KBM-7 (cell line): ENCODE measurements at regions not wholly inside any gene's neighbourhood (a gene's known extent, or its start where the extent isn't known, plus 50 kb on each side); places are given as distances from the start of the nearest gene placed in this dataset.

Experiments used
- DNase-seq: peaks from one replicate; pipeline ENCODE4 v3.0.0-alpha.2; 2015
- in situ Hi-C: fragments of 300-500 bp; cut with MboI; formaldehyde crosslinking; loops from 2 replicates; pipeline ENCODE4 v1.14.3; 2020; ENCODE audit warnings: low sequenced_read_pairs, low pct_unique_long_range_greater_than_20kb, mixed read lengths

GRCh38 chr2:134770702-134771101, 51.9 kb upstream of the TMEM163 start:
- DNase-seq: no peak
- in situ Hi-C loops: no loop called here

DNA sequence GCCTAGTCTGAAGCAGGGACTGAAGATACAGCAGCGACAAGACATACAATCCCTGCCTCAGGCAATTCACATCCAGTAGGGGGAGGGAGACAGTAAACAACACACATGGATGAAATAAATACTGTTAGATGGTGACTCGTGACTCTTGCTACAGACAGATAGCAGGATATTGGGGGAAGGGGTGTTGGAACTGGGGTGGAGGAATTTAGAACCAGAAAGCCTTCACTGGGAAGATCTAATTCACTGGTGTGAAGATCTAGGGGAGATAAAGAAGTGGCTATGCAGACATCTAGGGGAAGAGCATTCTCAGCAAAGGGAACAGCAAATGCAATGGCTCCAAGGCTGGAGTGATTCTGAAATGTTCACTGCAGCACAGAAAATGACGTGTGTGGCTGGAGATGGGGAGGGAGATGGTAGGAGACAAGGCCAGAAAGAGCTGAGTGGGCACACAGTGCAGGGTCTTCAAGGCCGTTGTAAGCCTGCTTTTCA, 52.6 kb upstream of the TMEM163 start:
- DNase-seq: no peak
- in situ Hi-C loops: no loop called here

DNA sequence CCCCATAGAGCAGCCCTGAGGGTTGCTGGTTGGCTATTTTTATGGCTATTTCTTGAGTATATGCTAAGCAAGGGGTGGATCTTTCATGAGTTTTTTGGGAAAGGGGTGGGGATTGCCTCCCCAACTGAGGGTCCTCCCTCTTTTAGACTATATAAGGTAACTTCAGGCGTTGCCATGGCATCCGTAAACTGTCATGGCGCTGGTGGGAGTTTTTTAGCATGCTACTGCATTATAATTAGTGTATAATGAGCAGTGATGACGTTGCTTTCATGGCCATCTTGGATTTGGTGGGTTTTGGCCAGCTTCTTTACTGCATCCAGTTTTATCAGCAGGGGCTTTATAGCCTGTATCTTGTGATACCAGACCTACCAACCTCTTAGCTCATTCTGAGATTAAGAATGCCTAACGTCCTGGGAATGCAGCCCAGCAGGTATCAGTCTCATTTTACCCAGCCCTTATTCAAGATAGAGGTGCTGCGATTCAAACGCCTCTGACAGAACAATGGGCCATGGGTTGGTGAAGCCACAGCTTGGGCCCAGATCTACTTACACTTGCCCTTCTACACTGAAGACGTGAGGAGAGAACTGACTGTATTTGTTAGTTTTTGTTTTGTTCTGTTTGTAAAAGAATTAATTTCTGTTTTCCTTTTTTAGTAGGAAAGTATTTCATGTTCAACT, 53.8 kb upstream of the TMEM163 start:
- in situ Hi-C loops: no loop called here

DNA sequence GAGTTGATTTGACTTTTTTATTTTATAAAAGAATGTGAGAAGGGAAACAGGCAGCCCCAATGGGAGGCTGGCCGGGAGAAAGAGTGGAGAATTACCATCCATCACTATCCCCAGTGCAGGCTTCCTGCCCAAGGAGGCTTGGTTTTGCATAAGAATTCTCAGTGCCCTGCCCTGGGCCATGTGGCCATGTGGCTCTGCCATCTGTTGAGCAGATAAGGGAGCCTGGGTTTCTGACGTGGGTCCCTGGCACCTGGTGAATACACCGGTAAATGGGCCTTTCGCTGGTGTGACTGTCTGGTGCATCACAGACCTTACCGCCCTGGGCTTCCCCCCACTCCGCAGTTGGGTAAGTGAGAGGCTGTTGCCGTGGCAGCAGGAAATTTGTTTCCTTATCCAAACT, 54.5 kb upstream of the TMEM163 start:
- in situ Hi-C loops: no loop called here
- no peak for DNase-seq

More for the DNA sequence above, 53.8 kb upstream of the TMEM163 start:
- DNase-seq: no peak

DNA sequence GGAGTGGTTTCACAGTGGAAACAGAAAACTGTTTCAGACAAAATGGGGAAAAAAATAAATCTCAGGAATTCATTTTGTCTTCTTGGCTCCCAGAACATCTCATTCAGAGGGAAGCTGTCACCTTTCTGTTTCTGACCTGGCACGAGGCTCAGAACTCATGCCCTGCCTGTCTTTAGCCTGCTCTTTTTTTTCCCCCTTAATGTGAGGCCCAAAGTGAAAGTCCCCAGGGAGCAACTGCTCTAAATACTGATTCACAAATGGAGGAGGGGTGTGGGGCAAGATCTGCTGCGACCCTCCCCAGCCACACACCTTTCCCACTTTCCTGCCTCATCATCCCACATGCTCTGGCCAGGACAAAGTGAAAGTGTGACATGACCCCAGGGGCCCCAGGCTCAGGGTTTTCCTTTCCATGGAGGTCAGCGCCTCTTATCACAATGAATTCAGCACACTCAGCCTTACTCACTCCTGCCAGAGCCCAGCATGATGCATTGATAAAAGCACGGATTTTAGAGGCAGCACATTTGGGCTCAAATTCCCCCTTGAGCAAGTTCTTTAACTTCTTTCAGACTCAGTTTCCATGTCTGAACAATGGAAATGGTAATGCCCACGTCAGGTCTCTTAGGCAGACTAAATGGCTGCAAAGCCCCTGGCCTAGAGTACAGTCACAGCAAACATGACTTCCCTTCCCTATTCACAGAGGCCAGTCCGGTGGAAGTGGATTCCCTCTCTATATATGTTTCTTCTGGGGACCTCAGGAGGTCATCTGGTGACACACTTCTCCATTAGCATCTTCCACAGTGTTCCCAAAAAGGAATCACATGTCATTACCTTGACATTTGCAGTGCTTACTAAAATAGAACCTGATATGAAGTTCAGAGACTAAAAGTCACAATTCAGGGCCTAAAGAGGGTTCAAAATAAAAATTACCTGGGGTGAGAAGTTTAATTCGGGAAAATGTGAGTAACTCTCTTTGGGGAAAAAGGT, 55.3 kb upstream of the TMEM163 start:
- no peak for DNase-seq
- in situ Hi-C loops: no loop called here

DNA sequence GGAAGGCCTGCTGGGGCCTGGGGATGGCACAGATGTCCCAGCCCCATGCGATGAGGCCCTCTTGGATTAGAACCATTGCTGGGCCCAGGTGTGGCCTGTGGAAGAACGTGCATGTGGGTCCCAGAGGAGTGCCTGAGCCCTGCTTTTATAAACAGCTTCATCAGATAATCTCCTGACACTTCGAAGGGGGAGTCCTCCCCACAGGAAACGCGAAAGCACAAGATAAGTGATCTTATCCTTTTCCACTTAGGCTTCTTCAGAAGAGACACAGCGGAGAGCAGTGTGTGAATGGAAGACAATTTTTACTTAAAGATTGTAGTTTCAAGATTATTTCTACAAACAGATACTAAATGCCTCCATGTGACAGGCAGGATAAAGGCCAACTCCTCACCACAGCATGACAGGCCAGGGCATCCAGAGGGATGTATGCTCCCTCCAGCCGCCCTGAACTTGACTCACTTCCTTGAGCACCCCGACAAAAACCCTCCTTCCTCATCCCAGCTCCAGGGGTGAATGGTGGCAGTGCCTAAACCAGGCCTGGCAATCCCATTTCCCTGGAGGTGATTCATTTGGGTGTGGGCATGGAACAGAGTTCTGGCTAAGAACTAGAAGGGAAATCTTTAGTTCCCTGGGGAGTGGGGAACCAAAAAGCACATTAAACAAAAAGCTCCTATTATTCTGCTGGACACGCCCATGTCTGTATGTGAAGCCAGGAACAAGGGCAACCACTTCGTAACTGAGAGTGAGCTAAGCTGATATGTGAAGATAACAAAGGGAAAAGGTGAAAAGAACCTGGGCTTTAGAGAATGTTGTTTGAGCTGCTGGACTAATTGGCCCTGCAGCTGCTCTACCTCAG, 56.2 kb upstream of the TMEM163 start:
- in situ Hi-C loops: no loop called here
- peak; percentile 30 for DNase-seq

- no peak for DNase-seq
- in situ Hi-C loops: no loop called here
These were observed 58.0 kb upstream of the TMEM163 start for GRCh38 chr2:134776836-134777235.

GRCh38 chr2:134777593-134777992, 58.8 kb upstream of the TMEM163 start:
- DNase-seq: no peak
- in situ Hi-C loops: no loop called here

- no peak for DNase-seq
- in situ Hi-C loops: no loop called here
These were observed 59.6 kb upstream of the TMEM163 start for GRCh38 chr2:134778372-134778771.

DNA sequence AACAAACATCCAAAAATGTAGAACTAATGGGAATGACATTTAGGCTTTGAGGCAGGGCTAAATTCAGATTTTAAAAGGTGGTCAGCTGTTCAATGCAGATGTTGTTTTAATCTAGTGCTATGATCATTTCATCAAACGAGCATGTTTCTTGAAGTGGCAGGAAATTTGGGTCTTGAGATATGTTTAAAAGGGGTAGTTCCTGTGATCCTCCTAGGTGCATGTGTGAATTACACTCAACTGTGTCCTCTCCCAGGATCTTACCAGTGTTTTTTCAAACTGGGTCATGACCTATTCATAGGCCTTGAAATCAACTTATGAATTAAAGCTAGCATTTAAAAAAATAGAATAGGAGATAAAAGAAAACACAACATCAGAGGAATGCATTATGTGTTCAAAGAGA, 57.4 kb upstream of the ACMSD start:
- in situ Hi-C loops: no loop called here

DNA sequence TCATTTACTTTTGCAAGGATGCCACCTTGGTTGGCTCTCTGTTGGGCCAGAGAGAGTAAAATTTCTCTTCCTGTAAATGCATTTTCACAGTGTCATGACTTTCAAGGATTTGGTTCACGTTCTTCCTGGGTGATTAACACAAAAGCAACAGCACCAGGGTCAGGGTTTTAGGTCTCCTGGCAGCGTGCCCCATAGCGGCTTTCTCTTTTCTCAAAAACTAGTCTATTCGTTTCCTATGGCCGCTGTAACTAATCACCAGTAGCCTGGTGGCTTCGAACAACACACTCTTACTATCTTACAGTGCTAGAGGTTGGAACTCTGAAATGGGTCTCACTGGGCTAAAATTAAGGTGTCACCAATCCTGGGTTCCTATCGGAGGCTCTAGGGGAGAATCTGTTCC, 56.3 kb upstream of the ACMSD start:
- in situ Hi-C loops: no loop called here
- no peak for DNase-seq

More for the DNA sequence above, 57.4 kb upstream of the ACMSD start:
- DNase-seq: no peak

- peak; percentile 75 for DNase-seq
- in situ Hi-C loops: no loop called here
These were observed 55.6 kb upstream of the ACMSD start for GRCh38 chr2:134782792-134783191.

DNA sequence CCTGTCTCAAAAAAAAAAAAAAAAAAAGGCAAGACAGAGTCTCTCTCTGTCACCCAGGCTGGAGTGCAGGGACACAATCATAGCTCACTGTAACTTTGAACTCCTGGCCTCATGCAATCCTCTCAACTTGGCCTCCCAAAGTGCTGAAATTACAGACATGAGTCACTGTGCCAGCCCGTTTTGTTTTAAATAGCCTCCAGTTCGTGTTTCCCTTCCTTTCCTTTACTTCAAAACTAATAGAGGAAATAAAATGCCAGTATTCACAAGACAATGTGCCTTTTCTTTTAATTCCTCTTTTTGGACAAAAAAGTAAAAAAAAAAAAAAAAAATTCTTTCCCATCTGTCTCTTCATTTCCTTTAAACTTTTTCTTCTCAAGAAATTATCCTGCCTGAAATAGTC, 54.5 kb upstream of the ACMSD start:
- in situ Hi-C loops: no loop called here
- peak; percentile 55 for DNase-seq

DNA sequence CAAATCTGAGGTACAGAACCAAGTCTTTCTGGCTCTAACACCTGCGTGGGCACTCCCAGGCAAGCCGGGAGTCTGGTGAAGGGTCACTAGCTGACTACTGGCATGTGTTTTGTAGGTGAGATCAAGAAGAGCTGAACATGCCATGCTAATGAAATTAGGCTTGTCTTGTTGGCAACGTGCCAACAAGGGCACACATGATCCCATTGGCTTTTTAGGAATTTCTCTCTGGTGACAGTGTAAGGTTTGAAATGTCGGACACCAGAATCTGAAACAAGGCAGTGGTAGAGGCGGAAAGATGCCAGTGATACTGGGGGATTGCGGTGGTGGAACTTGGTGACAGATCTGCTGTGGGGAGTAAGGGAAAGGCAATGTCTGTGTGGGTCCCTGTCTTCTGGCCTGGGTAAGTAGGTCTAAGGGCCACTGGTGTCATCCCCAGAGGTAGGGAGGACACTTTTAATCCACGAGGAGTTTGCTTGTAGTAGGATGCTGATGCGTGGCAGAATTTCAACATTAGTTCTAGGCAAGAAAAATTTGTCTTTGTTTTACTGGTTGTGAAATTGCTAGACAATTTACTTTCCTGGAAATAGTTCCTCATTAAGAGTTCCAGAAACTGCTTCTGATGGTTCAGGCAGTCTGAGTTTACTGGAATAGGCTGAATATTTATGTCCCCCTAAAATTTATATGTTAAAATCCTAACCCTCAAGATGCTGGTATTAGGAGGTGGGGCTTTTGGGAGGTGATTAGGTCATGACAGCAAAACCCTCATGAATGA, 52.6 kb upstream of the ACMSD start:
- DNase-seq: no peak
- in situ Hi-C loops: no loop called here

DNA sequence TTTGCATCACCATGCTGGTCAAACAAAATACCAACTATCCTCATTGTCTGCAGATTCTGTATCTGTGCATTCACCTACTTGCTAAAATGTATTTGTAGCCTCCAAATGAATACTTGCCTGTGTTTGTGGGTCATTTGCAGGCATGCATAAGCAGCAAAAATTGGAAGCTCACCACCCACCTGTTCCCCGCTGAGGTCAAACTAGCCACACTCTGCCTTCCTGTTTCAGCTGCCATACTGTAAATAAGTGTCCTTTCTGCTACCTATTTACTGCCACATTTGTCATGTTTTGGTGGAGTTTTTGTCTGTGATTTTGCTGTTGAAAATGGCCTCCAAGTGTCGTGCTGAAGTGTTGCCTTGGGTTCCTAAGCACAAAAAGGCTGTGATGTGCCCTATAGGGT, 50.0 kb upstream of the ACMSD start:
- in situ Hi-C loops: no loop called here
- DNase-seq: no peak
